HEK293 (cell line): ENCODE measurements at regions not wholly inside any gene's neighbourhood (a gene's known extent, or its start where the extent isn't known, plus 50 kb on each side); places are given as distances from the start of the nearest gene placed in this dataset.

Experiments
- CTCF ChIA-PET: fragments of 350-600 bp; formaldehyde crosslinking; extraction: SDS; loops from one replicate; lab custom pipeline; 2021; ENCODE audit warnings: antibody characterized with exemption; lab: Yijun Ruan, JAX
- POLR2A ChIA-PET: fragments of 300-600 bp; formaldehyde crosslinking; extraction: SDS; loops from one replicate; lab custom pipeline; 2020; ENCODE audit warnings: antibody characterized with exemption, inconsistent platforms; lab: Yijun Ruan, JAX
- H3K27ac ChIP-seq: fragments of 200-500 bp; sonication (Bioruptor generic); 2 replicates; pipeline ENCODE4 v1.5.1; 2014; ENCODE audit warnings: low read depth, low read length, control low read depth, inconsistent platforms; ENCODE audit errors: extremely low read depth
- H3K36me3 ChIP-seq, 2 experiments: fragments of 200-500 bp in 1 of 2; sonication (Bioruptor generic) in 1 of 2; 1 replicate in 1 of 2; 2 replicates in 1 of 2; pipeline ENCODE4 v1.5.1; 2014 to 2017; ENCODE audit warnings: inconsistent platforms in 2 of 2, low read length in 2 of 2; ENCODE audit not compliant: control insufficient read depth in 2 of 2, insufficient read depth in 1 of 2
- H3K4me1 ChIP-seq: fragments of 200-500 bp; sonication (Bioruptor generic); 2 replicates; pipeline ENCODE4 v1.5.1; 2014; ENCODE audit warnings: mild to moderate bottlenecking, low read length, inconsistent platforms; ENCODE audit not compliant: control insufficient read depth, insufficient read depth
- H3K4me3 ChIP-seq: 2 replicates; pipeline ENCODE4 v1.5.1; 2011; ENCODE audit warnings: low read depth, mild to moderate bottlenecking, control low read depth, low read length, moderate library complexity
- H3K9me3 ChIP-seq: fragments of 200-500 bp; sonication (Bioruptor generic); 2 replicates; pipeline ENCODE4 v1.5.1; 2014; ENCODE audit warnings: low read depth, low read length, inconsistent platforms; ENCODE audit not compliant: control insufficient read depth, insufficient read depth
- GLIS2 ChIP-seq: fragments of 450-650 bp; formaldehyde crosslinking; IDR thresholded peaks from 2 replicates; pipeline ENCODE4 v1.5.1; 2016; ENCODE audit warnings: missing biosample characterization, missing genetic modification characterization
- SCRT1 ChIP-seq: fragments of 450-650 bp; formaldehyde crosslinking; IDR thresholded peaks from 2 replicates; pipeline ENCODE4 v1.5.1; 2016; ENCODE audit warnings: missing biosample characterization, missing genetic modification characterization, borderline replicate concordance
- ZBTB17 ChIP-seq: fragments of 450-650 bp; formaldehyde crosslinking; IDR thresholded peaks from 2 replicates; pipeline ENCODE4 v1.5.1; 2016; ENCODE audit warnings: missing biosample characterization, missing genetic modification characterization
- ZFP41 ChIP-seq: fragments of 450-650 bp; formaldehyde crosslinking; IDR thresholded peaks from 2 replicates; pipeline ENCODE4 v1.5.1; 2016; ENCODE audit warnings: missing biosample characterization, missing genetic modification characterization, borderline replicate concordance
- ZNF10 ChIP-seq: fragments of 450-650 bp; formaldehyde crosslinking; IDR thresholded peaks from 2 replicates; pipeline ENCODE4 v1.5.1; 2017; ENCODE audit warnings: missing biosample characterization, missing genetic modification characterization
- ZNF148 ChIP-seq: fragments of 450-650 bp; formaldehyde crosslinking; IDR thresholded peaks from 2 replicates; pipeline ENCODE4 v1.5.0; 2017; ENCODE audit warnings: missing biosample characterization, missing genetic modification characterization, borderline replicate concordance
- ZNF157 ChIP-seq: fragments of 450-650 bp; formaldehyde crosslinking; IDR thresholded peaks from 2 replicates; pipeline ENCODE4 v1.5.1; 2016; ENCODE audit warnings: missing biosample characterization, missing genetic modification characterization
- ZNF18 ChIP-seq: fragments of 450-650 bp; formaldehyde crosslinking; IDR thresholded peaks from 2 replicates; pipeline ENCODE4 v1.5.1; 2016; ENCODE audit warnings: missing biosample characterization, missing genetic modification characterization
- ZNF248 ChIP-seq: fragments of 450-650 bp; formaldehyde crosslinking; IDR thresholded peaks from 2 replicates; pipeline ENCODE4 v1.5.1; 2017; ENCODE audit warnings: missing biosample characterization, missing genetic modification characterization
- ZNF280D ChIP-seq: fragments of 450-650 bp; formaldehyde crosslinking; IDR thresholded peaks from 2 replicates; pipeline ENCODE4 v1.5.1; 2016; ENCODE audit warnings: missing biosample characterization, missing genetic modification characterization
- ZNF362 ChIP-seq: fragments of 450-650 bp; formaldehyde crosslinking; IDR thresholded peaks from 2 replicates; pipeline ENCODE4 v1.5.1; 2016; ENCODE audit warnings: missing biosample characterization, missing genetic modification characterization
- ZNF416 ChIP-seq: fragments of 450-650 bp; formaldehyde crosslinking; IDR thresholded peaks from 2 replicates; pipeline ENCODE4 v1.5.1; 2016; ENCODE audit warnings: missing biosample characterization, missing genetic modification characterization
- ZNF433 ChIP-seq: fragments of 450-650 bp; formaldehyde crosslinking; IDR thresholded peaks from 2 replicates; pipeline ENCODE4 v1.5.1; 2016; ENCODE audit warnings: missing biosample characterization, missing genetic modification characterization, low read depth
- ZNF548 ChIP-seq: fragments of 450-650 bp; formaldehyde crosslinking; IDR thresholded peaks from 2 replicates; pipeline ENCODE4 v1.5.1; 2016; ENCODE audit warnings: missing biosample characterization, missing genetic modification characterization
- ZNF654 ChIP-seq: fragments of 450-650 bp; formaldehyde crosslinking; IDR thresholded peaks from 2 replicates; pipeline ENCODE4 v1.5.1; 2016; ENCODE audit warnings: low read depth, missing biosample characterization, missing genetic modification characterization
- ZNF692 ChIP-seq: fragments of 450-650 bp; formaldehyde crosslinking; IDR thresholded peaks from 2 replicates; pipeline ENCODE4 v1.5.1; 2016; ENCODE audit warnings: missing biosample characterization, missing genetic modification characterization
- ZNF707 ChIP-seq: fragments of 450-650 bp; formaldehyde crosslinking; IDR thresholded peaks from 2 replicates; pipeline ENCODE4 v1.5.1; 2016; ENCODE audit warnings: missing biosample characterization, missing genetic modification characterization
- ZNF777 ChIP-seq: fragments of 450-650 bp; formaldehyde crosslinking; IDR thresholded peaks from 2 replicates; pipeline ENCODE4 v1.5.1; 2017; ENCODE audit warnings: missing biosample characterization, missing genetic modification characterization, borderline replicate concordance
- ZNF843 ChIP-seq: fragments of 450-650 bp; formaldehyde crosslinking; IDR thresholded peaks from 2 replicates; pipeline ENCODE4 v1.5.1; 2016; ENCODE audit warnings: missing biosample characterization, missing genetic modification characterization
- ZSCAN30 ChIP-seq: fragments of 450-650 bp; IDR thresholded peaks from 2 replicates; pipeline ENCODE4 v1.5.1; 2018; ENCODE audit warnings: missing biosample characterization, mild to moderate bottlenecking, missing genetic modification characterization, moderate library complexity
- ZXDB ChIP-seq: fragments of 450-650 bp; formaldehyde crosslinking; IDR thresholded peaks from 2 replicates; pipeline ENCODE4 v1.5.1; 2016; ENCODE audit warnings: missing biosample characterization, missing genetic modification characterization

- TF ChIP-seq ZFP41 (tag by site-specific recombination) (no peak), ZNF433 (tag by site-specific recombination) (no peak), ZNF362 (tag by site-specific recombination) (no peak), SCRT1 (tag by site-specific recombination) (no peak), ZNF692 (no peak), ZNF777 (tag by site-specific recombination) (no peak), ZNF707 (tag by site-specific recombination) (no peak)
These were observed 159.3 kb upstream of the SERPINE2 start (continued) for GRCh38 chr2:224198436-224198835.

- no peaks in the 10 kb centered on the region for H3K4me1 ChIP-seq
- ChIA-PET CTCF (no interaction called here), POLR2A (no interaction called here)
- no peak overlapping the region for H3K4me3 ChIP-seq
- H3K36me3 ChIP-seq = no peaks in the 10 kb centered on the region
- H3K27ac ChIP-seq = no peak overlapping the region
- no peak for TF ChIP-seq ZNF157 (tag by site-specific recombination)
- no peak for TF ChIP-seq ZNF416 (tag by site-specific recombination)
- no peak for TF ChIP-seq ZXDB (tag by site-specific recombination)
- TF ChIP-seq ZNF843 = no peak
- no peaks in the 10 kb centered on the region for H3K9me3 ChIP-seq
These were observed 157.7 kb upstream of the SERPINE2 start for GRCh38 chr2:224196810-224197209.

- H3K36me3 ChIP-seq = no peaks in the 10 kb centered on the region
- no peak overlapping the region for H3K27ac ChIP-seq
- no peaks in the 10 kb centered on the region for H3K9me3 ChIP-seq
- H3K4me1 ChIP-seq = no peaks in the 10 kb centered on the region
- TF ChIP-seq ZNF280D (tag by site-specific recombination) = no peak
- TF ChIP-seq GLIS2 (tag by site-specific recombination) = no peak
- no peak for TF ChIP-seq ZNF548 (tag by site-specific recombination)
- TF ChIP-seq ZNF18 (tag by site-specific recombination) = no peak
- no peak for TF ChIP-seq ZNF148
- TF ChIP-seq ZNF10 (tag by site-specific recombination) = no peak
- no peak for TF ChIP-seq ZBTB17 (tag by site-specific recombination)
- TF ChIP-seq ZSCAN30 (tag by site-specific recombination) = no peak
- TF ChIP-seq ZNF654 = no peak
- TF ChIP-seq ZNF248 (tag by site-specific recombination) = no peak
- TF ChIP-seq, all 188 proteins: peak for 0
- H3K4me3 ChIP-seq = no peak overlapping the region
- ChIA-PET POLR2A (no interaction called here), CTCF (interaction anchor here (0.5 kb wide), 1 partner anchor 170 kb away, joined by 3 read pairs; no protein-coding TSS in a partner anchor)
These were observed 157.0 kb upstream of the SERPINE2 start for GRCh38 chr2:224195925-224196571.
